AG04449 (cell line): ENCODE measurements at regions not wholly inside any gene's neighbourhood (a gene's known extent, or its start where the extent isn't known, plus 50 kb on each side); places are given as distances from the start of the nearest gene placed in this dataset.

ENCODE experiments used
- CTCF ChIA-PET: fragments of 350-600 bp; formaldehyde crosslinking; extraction: SDS; loops from one replicate; lab custom pipeline; 2021; ENCODE audit warnings: antibody characterized with exemption; lab: Yijun Ruan, JAX
- POLR2A ChIA-PET: fragments of 400-600, 350-600 bp; formaldehyde crosslinking; extraction: SDS; loops from one replicate; lab custom pipeline; 2020; ENCODE audit warnings: antibody characterized with exemption, inconsistent platforms; lab: Yijun Ruan, JAX
- DNase-seq: peaks from one replicate; pipeline ENCODE4 v3.0.0-alpha.2; 2010; ENCODE audit warnings: low read depth, low spot score
- H3K4me3 ChIP-seq: 2 replicates; pipeline ENCODE4 v1.5.1; 2011; ENCODE audit warnings: low read depth, mild to moderate bottlenecking, control low read depth, low read length
- TF ChIP-seq, protein P1 (sequence below): IDR thresholded peaks from one replicate; pipeline ENCODE4 v1.5.1; 2011; ENCODE audit warnings: mild to moderate bottlenecking, moderate library complexity, low read length, control low read depth, inconsistent platforms; ENCODE audit not compliant: insufficient read depth; ENCODE audit errors: missing control alignments

- no peak for DNase-seq
- CTCF ChIA-PET: interaction anchor here (0.8 kb wide), 1 partner anchor 121 kb away, joined by 3 read pairs; no protein-coding TSS in a partner anchor
- POLR2A ChIA-PET: no interaction called here
- TF ChIP-seq, protein P1, sequence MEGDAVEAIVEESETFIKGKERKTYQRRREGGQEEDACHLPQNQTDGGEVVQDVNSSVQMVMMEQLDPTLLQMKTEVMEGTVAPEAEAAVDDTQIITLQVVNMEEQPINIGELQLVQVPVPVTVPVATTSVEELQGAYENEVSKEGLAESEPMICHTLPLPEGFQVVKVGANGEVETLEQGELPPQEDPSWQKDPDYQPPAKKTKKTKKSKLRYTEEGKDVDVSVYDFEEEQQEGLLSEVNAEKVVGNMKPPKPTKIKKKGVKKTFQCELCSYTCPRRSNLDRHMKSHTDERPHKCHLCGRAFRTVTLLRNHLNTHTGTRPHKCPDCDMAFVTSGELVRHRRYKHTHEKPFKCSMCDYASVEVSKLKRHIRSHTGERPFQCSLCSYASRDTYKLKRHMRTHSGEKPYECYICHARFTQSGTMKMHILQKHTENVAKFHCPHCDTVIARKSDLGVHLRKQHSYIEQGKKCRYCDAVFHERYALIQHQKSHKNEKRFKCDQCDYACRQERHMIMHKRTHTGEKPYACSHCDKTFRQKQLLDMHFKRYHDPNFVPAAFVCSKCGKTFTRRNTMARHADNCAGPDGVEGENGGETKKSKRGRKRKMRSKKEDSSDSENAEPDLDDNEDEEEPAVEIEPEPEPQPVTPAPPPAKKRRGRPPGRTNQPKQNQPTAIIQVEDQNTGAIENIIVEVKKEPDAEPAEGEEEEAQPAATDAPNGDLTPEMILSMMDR: no peak
- H3K4me3 ChIP-seq: no peak overlapping the region
Observed at GRCh38 chr6:109918227-109918626, 59.9 kb upstream of the GPR6 start.

GRCh38 chr6:109920911-109921310, 57.2 kb upstream of the GPR6 start:
- TF ChIP-seq, protein P1: no peak
- H3K4me3 ChIP-seq: no peak overlapping the region
- CTCF ChIA-PET: no interaction called here
- DNase-seq: no peak
- POLR2A ChIA-PET: no interaction called here

GRCh38 chr6:109922851-109923250, 55.3 kb upstream of the GPR6 start:
- TF ChIP-seq, protein P1: no peak

GRCh38 chr6:109925075-109925474, 53.0 kb upstream of the GPR6 start:
- ChIA-PET POLR2A (no interaction called here), CTCF (no interaction called here)
- TF ChIP-seq, protein P1: no peak
- no peak overlapping the region for H3K4me3 ChIP-seq
- no peak for DNase-seq

More at GRCh38 chr6:109922851-109923250, 55.3 kb upstream of the GPR6 start:
- no peak overlapping the region for H3K4me3 ChIP-seq
- no peak for DNase-seq
- POLR2A ChIA-PET: no interaction called here
- CTCF ChIA-PET: no interaction called here

DNA sequence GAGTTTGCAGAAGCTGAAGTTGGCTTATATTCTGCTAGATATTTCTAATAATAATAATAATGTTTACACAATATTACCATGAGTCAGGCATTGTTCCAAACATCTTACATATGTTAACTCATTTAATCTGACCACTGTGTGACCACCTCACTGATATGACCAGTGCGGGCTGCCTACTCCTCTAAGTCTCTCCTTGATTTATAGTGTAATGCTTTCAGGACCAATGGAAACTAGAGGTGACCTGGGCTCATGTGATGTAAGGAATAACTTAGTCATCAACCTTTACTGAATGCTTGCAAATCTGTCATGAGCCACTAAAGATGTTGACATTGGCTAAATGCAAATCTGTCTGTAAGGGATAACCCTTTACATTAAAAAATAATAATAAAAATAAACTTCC, 51.1 kb upstream of the GPR6 start:
- no peak overlapping the region for H3K4me3 ChIP-seq
- DNase-seq: no peak
- TF ChIP-seq, protein P1: no peak
- ChIA-PET POLR2A (no interaction called here), CTCF (no interaction called here)
